Right atrium auricular region (tissue), 2 donors: ENCODE measurements at regions not wholly inside any gene's neighbourhood (a gene's known extent, or its start where the extent isn't known, plus 50 kb on each side); places are given as distances from the start of the nearest gene placed in this dataset.

Experiments used
- DNase-seq: peaks from one replicate; pipeline ENCODE4 v3.0.0-alpha.2; 2019; ENCODE audit warnings: low spot score
- H3K27ac ChIP-seq, 2 donors: fragments of 200-600 bp; sonication (generic); 1 replicate in 1 of 2; 2 replicates in 1 of 2; pipeline ENCODE4 v1.5.1; 2016 to 2019
- H3K27me3 ChIP-seq, 2 donors: fragments of 200-600 bp; sonication (generic); one replicate each; pipeline versions ENCODE4 v1.5.1 to v1.6.0; 2017 to 2019
- H3K36me3 ChIP-seq: fragments of 200-600 bp; sonication (generic); one replicate; pipeline ENCODE4 v1.5.1; 2016
- H3K4me1 ChIP-seq, 2 donors: fragments of 200-600 bp; sonication (generic); one replicate each; pipeline versions ENCODE4 v1.5.1 to v1.6.0; 2017 to 2019
- H3K4me3 ChIP-seq, 2 donors: fragments of 200-600 bp; sonication (generic); 1 replicate in 1 of 2; 2 replicates in 1 of 2; pipeline ENCODE4 v1.5.1; 2017 to 2019; ENCODE audit warnings: mild to moderate bottlenecking in 1 of 2, moderate library complexity in 1 of 2
- H3K9me3 ChIP-seq, 2 donors: fragments of 200-600 bp; sonication (generic); one replicate each; pipeline ENCODE4 v1.5.1; 2019
- CTCF ChIP-seq, 2 donors: fragments of 200-600 bp; sonication (generic); IDR thresholded peaks; one replicate each; pipeline ENCODE4 v1.5.1; 2019; ENCODE audit warnings: antibody characterized with exemption in 2 of 2

DNA sequence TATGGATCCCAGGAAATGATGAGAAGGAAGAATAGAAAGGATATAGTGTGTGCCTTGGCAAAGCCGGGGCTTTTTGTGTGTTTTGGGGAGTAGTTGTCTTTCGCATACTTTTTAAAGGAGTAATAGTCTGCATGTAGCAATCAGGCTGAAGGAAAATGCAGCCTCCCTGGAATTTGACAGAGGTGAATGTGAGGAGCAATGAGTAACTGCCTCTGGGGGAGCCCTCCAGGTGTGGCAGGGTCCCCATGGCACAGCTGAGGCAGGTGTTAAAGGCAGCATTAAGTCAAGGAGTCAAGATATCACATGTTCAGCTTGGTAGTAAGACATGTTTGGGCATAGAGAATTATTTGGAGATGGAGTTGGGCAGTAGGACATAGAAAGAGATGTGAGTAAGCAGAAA lies 203.1 kb downstream of the C6orf118 start:
- no peak for DNase-seq
- Histone ChIP-seq H3K27me3 (no peaks in the 10 kb centered on the region), H3K36me3 (no peaks in the 10 kb centered on the region), H3K4me3 (no peak overlapping the region), H3K4me1 (no peaks in the 10 kb centered on the region), H3K9me3 (no peaks in the 10 kb centered on the region), H3K27ac (no peak overlapping the region)
- no peak for TF ChIP-seq CTCF (IDR thresholded peaks at IDR 0.05)

DNA sequence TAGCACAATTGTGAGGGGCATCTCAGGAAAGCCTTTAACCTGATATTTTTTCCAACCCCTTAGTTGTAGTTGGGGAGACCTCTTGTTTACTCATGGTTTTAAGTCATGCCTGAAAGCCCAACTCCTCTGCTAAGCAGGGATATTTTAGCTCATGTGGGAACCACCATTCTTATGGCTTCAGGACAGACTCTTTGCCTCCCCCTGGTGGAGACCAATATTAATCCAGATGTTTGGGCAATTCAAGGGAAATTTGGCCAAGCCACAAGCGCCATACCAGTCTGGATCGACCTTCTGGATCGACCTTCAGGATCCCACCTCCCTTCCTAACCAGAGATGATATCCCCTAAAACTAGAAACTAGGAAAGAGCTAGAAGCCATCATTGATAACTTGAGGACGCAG lies 211.2 kb downstream of the C6orf118 start:
- Histone ChIP-seq H3K4me1 (no peaks in the 10 kb centered on the region), H3K27me3 (no peaks in the 10 kb centered on the region), H3K27ac (no peak overlapping the region), H3K36me3 (no peaks in the 10 kb centered on the region), H3K4me3 (no peak overlapping the region), H3K9me3 (peaks cover 0 to 42% of the 10 kb centered on the region in 2 donors)
- no peak for DNase-seq
- no peak for TF ChIP-seq CTCF (IDR thresholded peaks at IDR 0.05)

- H3K9me3 ChIP-seq: peaks cover 0 to 42% of the 10 kb centered on the region in 2 donors
- no peak for TF ChIP-seq CTCF (IDR thresholded peaks at IDR 0.05)
These were observed 212.5 kb downstream of the C6orf118 start for GRCh38 chr6:165096868-165097267.

GRCh38 chr6:165096209-165096608 lies 213.2 kb downstream of the C6orf118 start:
- H3K9me3 ChIP-seq: peaks cover 0 to 42% of the 10 kb centered on the region in 2 donors
- no peaks in the 10 kb centered on the region for H3K4me1 ChIP-seq
- no peaks in the 10 kb centered on the region for H3K27me3 ChIP-seq
- no peaks in the 10 kb centered on the region for H3K36me3 ChIP-seq
- no peak for TF ChIP-seq CTCF (IDR thresholded peaks at IDR 0.05)
- no peak overlapping the region for H3K4me3 ChIP-seq
- no peak overlapping the region for H3K27ac ChIP-seq
- DNase-seq: no peak

More at GRCh38 chr6:165096868-165097267, 212.5 kb downstream of the C6orf118 start:
- no peaks in the 10 kb centered on the region for H3K27me3 ChIP-seq
- no peak overlapping the region for H3K4me3 ChIP-seq
- H3K4me1 ChIP-seq: no peaks in the 10 kb centered on the region
- no peak overlapping the region for H3K27ac ChIP-seq
- no peak for DNase-seq
- H3K36me3 ChIP-seq: no peaks in the 10 kb centered on the region

- no peak for TF ChIP-seq CTCF (IDR thresholded peaks at IDR 0.05)
- Histone ChIP-seq H3K4me3 (no peak overlapping the region), H3K27ac (no peak overlapping the region), H3K4me1 (no peaks in the 10 kb centered on the region), H3K27me3 (no peaks in the 10 kb centered on the region), H3K36me3 (no peaks in the 10 kb centered on the region), H3K9me3 (peaks cover 0 to 22% of the 10 kb centered on the region in 2 donors)
- no peak for DNase-seq
These were observed 216.4 kb downstream of the C6orf118 start for GRCh38 chr6:165092881-165093595.
